ENCODE measurements at regions not wholly inside any gene's neighbourhood (a gene's known extent, or its start where the extent isn't known, plus 50 kb on each side); places are given as distances from the start of the nearest gene placed in this dataset.

DNA sequence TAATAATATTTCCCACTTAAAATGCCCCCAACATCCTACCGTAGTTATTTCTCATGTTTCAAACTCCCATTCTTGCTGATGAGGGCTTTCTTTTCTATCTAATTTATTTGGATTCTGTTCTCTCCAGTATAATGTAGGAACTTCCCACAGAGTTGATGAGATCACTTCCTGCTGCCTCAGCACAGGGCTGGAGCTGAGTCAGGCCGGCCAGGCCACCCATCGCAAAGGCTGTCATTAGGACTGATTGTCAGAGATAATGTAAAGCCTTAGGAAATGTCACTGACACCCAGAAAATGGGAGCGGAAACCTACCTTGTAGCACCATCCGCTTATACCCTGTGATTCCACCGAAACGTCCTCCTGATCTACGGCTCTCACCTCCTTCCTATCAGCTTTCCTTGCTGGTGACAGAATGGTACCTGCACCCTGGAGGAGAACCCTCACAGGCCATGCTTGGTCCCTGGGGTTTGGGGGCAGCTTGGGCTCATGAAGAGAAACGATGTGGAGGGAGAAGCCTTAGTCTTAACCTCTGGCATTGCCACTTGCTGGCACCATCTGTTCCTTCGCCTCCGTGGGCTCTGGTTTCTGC is 672.8 kb upstream of the ID2 start:
- H3K9me3 ChIP-seq (ENCODE audit: control insufficient read depth, insufficient read depth, low read length) = no peaks in the 10 kb centered on the region
- no peaks in the 10 kb centered on the region for H3K4me1 ChIP-seq (ENCODE audit: control insufficient read depth, insufficient read depth, low read length)
- H3K27me3 ChIP-seq (ENCODE audit: control insufficient read depth, insufficient read depth, low read length) = no peaks in the 10 kb centered on the region
- no peak overlapping the region for H3K4me3 ChIP-seq (ENCODE audit: low read length)
- no peak overlapping the region for H3K27ac ChIP-seq (ENCODE audit: low read length)
- no peak for DNase-seq (ENCODE audit: low read depth, low spot score)
- H3K36me3 ChIP-seq (ENCODE audit: control insufficient read depth, insufficient read depth, low read length) = no peaks in the 10 kb centered on the region
- no CpG with 5 or more reads among the region's 11 CpGs for WGBS (ENCODE audit: insufficient coverage, insufficient read length)

- Histone ChIP-seq H3K9me3 (ENCODE audit: control insufficient read depth, insufficient read depth, low read length) (no peaks in the 10 kb centered on the region), H3K27ac (ENCODE audit: low read length) (no peak overlapping the region), H3K4me1 (ENCODE audit: control insufficient read depth, insufficient read depth, low read length) (no peaks in the 10 kb centered on the region), H3K27me3 (ENCODE audit: control insufficient read depth, insufficient read depth, low read length) (no peaks in the 10 kb centered on the region), H3K36me3 (ENCODE audit: control insufficient read depth, insufficient read depth, low read length) (no peaks in the 10 kb centered on the region), H3K4me3 (ENCODE audit: low read length) (no peak overlapping the region)
- no CpG with 5 or more reads among the region's 7 CpGs for WGBS (ENCODE audit: insufficient coverage, insufficient read length)
- no peak for DNase-seq (ENCODE audit: low read depth, low spot score)
Measured at GRCh38 chr2:8015848-8016600, 665.8 kb upstream of the ID2 start.

- no peak overlapping the region for H3K4me3 ChIP-seq (ENCODE audit: low read length)
- no peaks in the 10 kb centered on the region for H3K9me3 ChIP-seq (ENCODE audit: control insufficient read depth, insufficient read depth, low read length)
- no CpG with 5 or more reads among the region's 4 CpGs for WGBS (ENCODE audit: insufficient coverage, insufficient read length)
- H3K27me3 ChIP-seq (ENCODE audit: control insufficient read depth, insufficient read depth, low read length) = no peaks in the 10 kb centered on the region
- H3K4me1 ChIP-seq (ENCODE audit: control insufficient read depth, insufficient read depth, low read length) = no peaks in the 10 kb centered on the region
- no peak for DNase-seq (ENCODE audit: low read depth, low spot score)
- H3K36me3 ChIP-seq (ENCODE audit: control insufficient read depth, insufficient read depth, low read length) = no peaks in the 10 kb centered on the region
- H3K27ac ChIP-seq (ENCODE audit: low read length) = no peak overlapping the region
Measured at GRCh38 chr2:8016688-8017087, 665.2 kb upstream of the ID2 start.

- no peak for DNase-seq (ENCODE audit: low read depth, low spot score)
- Histone ChIP-seq H3K27me3 (ENCODE audit: control insufficient read depth, insufficient read depth, low read length) (no peaks in the 10 kb centered on the region), H3K9me3 (ENCODE audit: control insufficient read depth, insufficient read depth, low read length) (no peaks in the 10 kb centered on the region), H3K4me1 (ENCODE audit: control insufficient read depth, insufficient read depth, low read length) (no peaks in the 10 kb centered on the region), H3K4me3 (ENCODE audit: low read length) (no peak overlapping the region), H3K36me3 (ENCODE audit: control insufficient read depth, insufficient read depth, low read length) (no peaks in the 10 kb centered on the region), H3K27ac (ENCODE audit: low read length) (no peak overlapping the region)
- WGBS (ENCODE audit: insufficient coverage, insufficient read length) = no CpG with 5 or more reads among the region's 8 CpGs
Measured at GRCh38 chr2:8018956-8019355, 662.9 kb upstream of the ID2 start.

- no CpG with 5 or more reads among the region's 8 CpGs for WGBS (ENCODE audit: insufficient coverage, insufficient read length)
- Histone ChIP-seq H3K4me1 (ENCODE audit: control insufficient read depth, insufficient read depth, low read length) (no peaks in the 10 kb centered on the region), H3K27ac (ENCODE audit: low read length) (no peak overlapping the region), H3K9me3 (ENCODE audit: control insufficient read depth, insufficient read depth, low read length) (no peaks in the 10 kb centered on the region), H3K4me3 (ENCODE audit: low read length) (no peak overlapping the region), H3K27me3 (ENCODE audit: control insufficient read depth, insufficient read depth, low read length) (no peaks in the 10 kb centered on the region), H3K36me3 (ENCODE audit: control insufficient read depth, insufficient read depth, low read length) (no peaks in the 10 kb centered on the region)
- no peak for DNase-seq (ENCODE audit: low read depth, low spot score)
Measured at GRCh38 chr2:8019934-8020333, 661.9 kb upstream of the ID2 start.

DNA sequence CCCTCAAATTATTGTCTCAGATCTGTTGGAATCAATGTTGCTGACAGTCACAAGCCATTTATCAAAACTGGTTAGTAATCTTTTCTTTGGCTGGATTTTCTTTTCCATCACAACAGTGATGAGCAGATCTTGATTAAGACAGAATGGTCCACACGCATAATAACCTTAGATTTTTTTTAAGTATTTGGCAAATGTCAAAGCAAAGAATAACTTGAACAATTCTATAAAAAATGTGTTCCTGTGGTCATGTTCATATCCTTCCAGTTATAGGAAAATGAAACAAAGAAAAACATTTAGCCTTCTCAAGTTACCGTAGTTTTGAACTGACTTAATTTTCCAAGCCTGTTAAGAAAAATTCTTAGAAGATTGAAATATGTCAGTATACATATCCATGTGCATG is 659.9 kb upstream of the ID2 start:
- no peaks in the 10 kb centered on the region for H3K27me3 ChIP-seq (ENCODE audit: control insufficient read depth, insufficient read depth, low read length)
- no CpG with 5 or more reads among the region's 2 CpGs for WGBS (ENCODE audit: insufficient coverage, insufficient read length)
- no peak overlapping the region for H3K27ac ChIP-seq (ENCODE audit: low read length)
- no peaks in the 10 kb centered on the region for H3K4me1 ChIP-seq (ENCODE audit: control insufficient read depth, insufficient read depth, low read length)
- H3K36me3 ChIP-seq (ENCODE audit: control insufficient read depth, insufficient read depth, low read length) = no peaks in the 10 kb centered on the region
- no peak overlapping the region for H3K4me3 ChIP-seq (ENCODE audit: low read length)
- no peak for DNase-seq (ENCODE audit: low read depth, low spot score)
- H3K9me3 ChIP-seq (ENCODE audit: control insufficient read depth, insufficient read depth, low read length) = no peaks in the 10 kb centered on the region

DNA sequence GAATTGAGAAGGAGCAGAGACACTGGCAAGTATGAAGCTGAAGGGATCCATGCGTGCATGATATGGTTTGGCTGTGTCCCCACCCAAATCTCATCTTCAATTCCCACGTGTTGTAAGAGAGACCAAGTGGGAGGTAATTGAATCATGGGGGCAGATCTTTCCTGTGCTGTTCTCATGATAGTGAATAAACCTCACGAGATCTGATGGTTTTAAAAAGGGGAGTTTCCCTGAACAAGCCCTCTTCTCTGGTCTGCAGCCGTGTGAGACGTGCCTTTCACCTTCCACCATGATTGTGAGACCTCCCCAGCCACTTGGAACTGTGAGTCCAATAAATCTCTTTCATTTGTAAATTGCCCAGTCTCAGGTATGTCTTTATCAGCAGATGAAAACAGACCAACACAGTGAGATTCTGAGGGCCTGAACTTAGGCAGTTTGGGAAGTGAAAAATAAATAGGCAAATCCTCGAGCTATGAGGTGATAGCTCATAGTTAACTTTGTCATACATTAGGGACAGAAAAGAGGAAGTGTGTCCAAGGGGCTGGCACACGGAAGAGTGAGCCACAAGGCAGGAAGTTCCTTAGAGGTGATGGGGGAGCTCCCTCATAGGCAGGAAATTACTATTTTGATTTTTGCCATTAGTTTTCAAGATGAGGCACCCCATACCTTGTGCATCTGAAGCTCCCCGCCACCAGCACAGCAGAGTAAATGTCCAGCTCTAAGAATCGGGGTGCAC is 658.8 kb upstream of the ID2 start:
- Histone ChIP-seq H3K36me3 (ENCODE audit: control insufficient read depth, insufficient read depth, low read length) (no peaks in the 10 kb centered on the region), H3K4me3 (ENCODE audit: low read length) (no peak overlapping the region), H3K4me1 (ENCODE audit: control insufficient read depth, insufficient read depth, low read length) (no peaks in the 10 kb centered on the region), H3K27ac (ENCODE audit: low read length) (no peak overlapping the region), H3K9me3 (ENCODE audit: control insufficient read depth, insufficient read depth, low read length) (no peaks in the 10 kb centered on the region), H3K27me3 (ENCODE audit: control insufficient read depth, insufficient read depth, low read length) (no peaks in the 10 kb centered on the region)
- DNase-seq (ENCODE audit: low read depth, low spot score) = no peak
- WGBS (ENCODE audit: insufficient coverage, insufficient read length) = no CpG with 5 or more reads among the region's 9 CpGs

DNA sequence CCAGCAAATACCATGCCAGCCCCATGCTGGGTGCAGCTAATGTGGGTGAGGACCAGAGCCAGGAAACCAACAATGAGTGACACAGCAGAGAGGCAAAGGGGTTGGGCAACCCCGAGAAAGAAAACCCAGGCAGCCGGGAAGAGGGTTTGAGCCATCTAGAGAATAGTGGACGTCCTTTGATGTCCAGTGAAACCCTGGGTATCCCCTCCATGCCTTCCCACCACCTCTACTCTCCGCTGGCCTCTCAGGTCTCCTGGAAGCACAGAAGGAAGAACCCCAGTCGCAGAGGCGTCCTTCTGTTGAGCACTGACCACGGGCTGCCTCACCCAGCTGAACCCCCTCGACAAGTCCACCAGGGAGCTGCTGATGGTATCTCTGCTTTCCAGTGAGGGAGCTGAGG is 657.4 kb upstream of the ID2 start:
- Histone ChIP-seq H3K4me1 (ENCODE audit: control insufficient read depth, insufficient read depth, low read length) (no peaks in the 10 kb centered on the region), H3K27me3 (ENCODE audit: control insufficient read depth, insufficient read depth, low read length) (no peaks in the 10 kb centered on the region), H3K36me3 (ENCODE audit: control insufficient read depth, insufficient read depth, low read length) (no peaks in the 10 kb centered on the region), H3K4me3 (ENCODE audit: low read length) (no peak overlapping the region), H3K9me3 (ENCODE audit: control insufficient read depth, insufficient read depth, low read length) (no peaks in the 10 kb centered on the region), H3K27ac (ENCODE audit: low read length) (no peak overlapping the region)
- no peak for DNase-seq (ENCODE audit: low read depth, low spot score)
- WGBS (ENCODE audit: insufficient coverage, insufficient read length) = no CpG with 5 or more reads among the region's 8 CpGs

DNA sequence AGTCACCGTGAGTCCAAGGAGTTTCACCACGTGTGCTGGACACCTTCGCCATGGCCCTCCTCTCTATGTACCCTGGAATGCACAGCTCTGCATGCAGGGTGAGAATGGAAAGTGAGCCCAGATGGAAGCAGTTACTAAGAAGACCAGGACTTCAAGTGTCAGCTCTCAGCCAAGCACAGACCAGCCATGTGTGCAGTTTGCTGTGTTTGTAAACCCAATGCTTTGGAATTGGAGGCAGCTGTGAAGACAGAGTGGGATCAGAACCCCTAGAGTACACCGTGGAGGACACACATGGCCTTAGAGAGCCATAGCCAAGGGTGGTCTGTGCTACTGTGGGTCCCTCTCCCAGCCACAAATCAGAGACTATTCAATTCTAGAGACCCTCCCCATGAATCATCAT is 655.5 kb upstream of the ID2 start:
- Histone ChIP-seq H3K27me3 (ENCODE audit: control insufficient read depth, insufficient read depth, low read length) (no peaks in the 10 kb centered on the region), H3K9me3 (ENCODE audit: control insufficient read depth, insufficient read depth, low read length) (no peaks in the 10 kb centered on the region), H3K4me1 (ENCODE audit: control insufficient read depth, insufficient read depth, low read length) (no peaks in the 10 kb centered on the region), H3K27ac (ENCODE audit: low read length) (no peak overlapping the region), H3K36me3 (ENCODE audit: control insufficient read depth, insufficient read depth, low read length) (no peaks in the 10 kb centered on the region), H3K4me3 (ENCODE audit: low read length) (no peak overlapping the region)
- no peak for DNase-seq (ENCODE audit: low read depth, low spot score)
- WGBS (ENCODE audit: insufficient coverage, insufficient read length) = no CpG with 5 or more reads among the region's 4 CpGs

GRCh38 chr2:8027387-8027786 is 654.5 kb upstream of the ID2 start:
- no CpG with 5 or more reads among the region's 11 CpGs for WGBS (ENCODE audit: insufficient coverage, insufficient read length)
- DNase-seq (ENCODE audit: low read depth, low spot score) = no peak
- H3K4me3 ChIP-seq (ENCODE audit: low read length) = no peak overlapping the region
- H3K36me3 ChIP-seq (ENCODE audit: control insufficient read depth, insufficient read depth, low read length) = no peaks in the 10 kb centered on the region
- no peaks in the 10 kb centered on the region for H3K27me3 ChIP-seq (ENCODE audit: control insufficient read depth, insufficient read depth, low read length)
- H3K27ac ChIP-seq (ENCODE audit: low read length) = no peak overlapping the region
- no peaks in the 10 kb centered on the region for H3K9me3 ChIP-seq (ENCODE audit: control insufficient read depth, insufficient read depth, low read length)
- no peaks in the 10 kb centered on the region for H3K4me1 ChIP-seq (ENCODE audit: control insufficient read depth, insufficient read depth, low read length)

Data from iPS DF 6.9 (cell line).